HG03469 (cell line): ENCODE measurements at regions not wholly inside any gene's neighbourhood (a gene's known extent, or its start where the extent isn't known, plus 50 kb on each side); places are given as distances from the start of the nearest gene placed in this dataset.

Experiments used
- ATAC-seq: cut with Tn5 transposase; IDR thresholded peaks from one replicate; pipeline ENCODE4 v1.9.1; 2021; ENCODE audit warnings: mild to moderate bottlenecking, moderate library complexity, moderate number of reproducible peaks; ENCODE audit not compliant: unreplicated experiment

- ATAC-seq = no peak
These were observed 530.3 kb downstream of the RASEF start for GRCh38 chr9:82532504-82533180.

- ATAC-seq = no peak
These were observed 527.4 kb downstream of the RASEF start for GRCh38 chr9:82535432-82535998.

GRCh38 chr9:82538634-82539033, 524.3 kb downstream of the RASEF start:
- no peak for ATAC-seq

GRCh38 chr9:82539146-82539545, 523.8 kb downstream of the RASEF start:
- no peak for ATAC-seq

GRCh38 chr9:82539856-82540579, 522.9 kb downstream of the RASEF start:
- ATAC-seq = no peak

GRCh38 chr9:82543726-82544125, 519.2 kb downstream of the RASEF start:
- ATAC-seq = no peak

- no peak for ATAC-seq
These were observed 516.8 kb downstream of the RASEF start for GRCh38 chr9:82546136-82546535.

- no peak for ATAC-seq
These were observed 514.9 kb downstream of the RASEF start for GRCh38 chr9:82547995-82548394.

- ATAC-seq = no peak
These were observed 513.6 kb downstream of the RASEF start for GRCh38 chr9:82549174-82549821.

GRCh38 chr9:82552784-82553183, 510.2 kb downstream of the RASEF start:
- ATAC-seq = no peak

GRCh38 chr9:82553654-82554366, 509.1 kb downstream of the RASEF start:
- no peak for ATAC-seq

GRCh38 chr9:82554381-82554780, 508.6 kb downstream of the RASEF start:
- no peak for ATAC-seq

GRCh38 chr9:82555031-82555430, 507.9 kb downstream of the RASEF start:
- ATAC-seq = no peak

GRCh38 chr9:82555431-82556051, 507.4 kb downstream of the RASEF start:
- ATAC-seq = no peak

GRCh38 chr9:82558346-82558745, 504.6 kb downstream of the RASEF start:
- ATAC-seq = no peak

- ATAC-seq = no peak
These were observed 503.9 kb downstream of the RASEF start for GRCh38 chr9:82558855-82559630.

- no peak for ATAC-seq
These were observed 502.9 kb downstream of the RASEF start for GRCh38 chr9:82560036-82560435.

- no peak for ATAC-seq
These were observed 502.5 kb downstream of the RASEF start for GRCh38 chr9:82560457-82560904.

GRCh38 chr9:82563094-82563493, 499.8 kb downstream of the RASEF start:
- no peak for ATAC-seq

- ATAC-seq = no peak
These were observed 499.1 kb downstream of the RASEF start for GRCh38 chr9:82563841-82564240.
